GM12872 (cell line): ENCODE measurements at regions not wholly inside any gene's neighbourhood (a gene's known extent, or its start where the extent isn't known, plus 50 kb on each side); places are given as distances from the start of the nearest gene placed in this dataset.

Experiments used
- CTCF ChIP-seq: IDR thresholded peaks from 3 replicates; pipeline ENCODE4 v1.5.1; 2011; ENCODE audit warnings: low read depth, mild to moderate bottlenecking, low read length, moderate library complexity; ENCODE audit not compliant: insufficient read depth

GRCh38 chr11:106403751-106404150, 326.3 kb downstream of the AASDHPPT start:
- no peak for TF ChIP-seq CTCF

GRCh38 chr11:106409222-106409621, 331.8 kb downstream of the AASDHPPT start:
- TF ChIP-seq CTCF: no peak

GRCh38 chr11:106409671-106410070, 332.2 kb downstream of the AASDHPPT start:
- TF ChIP-seq CTCF: no peak

GRCh38 chr11:106410902-106411301, 333.4 kb downstream of the AASDHPPT start:
- TF ChIP-seq CTCF: no peak

GRCh38 chr11:106413222-106413621, 335.8 kb downstream of the AASDHPPT start:
- TF ChIP-seq CTCF: no peak

- no peak for TF ChIP-seq CTCF
Observed at GRCh38 chr11:106415510-106415909, 338.0 kb downstream of the AASDHPPT start.

GRCh38 chr11:106418791-106419190, 341.3 kb downstream of the AASDHPPT start:
- no peak for TF ChIP-seq CTCF

GRCh38 chr11:106420048-106420665, 342.7 kb downstream of the AASDHPPT start:
- TF ChIP-seq CTCF: no peak
